ENCODE measurements at regions not wholly inside any gene's neighbourhood (a gene's known extent, or its start where the extent isn't known, plus 50 kb on each side); places are given as distances from the start of the nearest gene placed in this dataset.

- Histone ChIP-seq H4K20me1 (ENCODE audit: insufficient read depth, low read length) (no peaks in the 10 kb centered on the region), H3K9ac (ENCODE audit: low read length) (no peak overlapping the region), H2AFZ (ENCODE audit: low read depth, low read length) (no peak overlapping the region), H3K27me3 (ENCODE audit: insufficient read depth, low read length) (no peaks in the 10 kb centered on the region), H3K27ac (ENCODE audit: low read depth, low read length) (no peak overlapping the region), H3K4me2 (ENCODE audit: low read length) (no peak overlapping the region), H3K4me1 (ENCODE audit: insufficient read depth, low read length) (no peaks in the 10 kb centered on the region), H3K36me3 (ENCODE audit: insufficient read depth, low read length) (no peaks in the 10 kb centered on the region), H3K79me2 (ENCODE audit: insufficient read depth, low read length) (no peaks in the 10 kb centered on the region), H3K4me3 (ENCODE audit: insufficient read depth, low read depth, low read length) (no peak overlapping the region), H3K9me3 (ENCODE audit: insufficient read depth, low read depth, low read length) (no peaks in the 10 kb centered on the region)
- no peak for FAIRE-seq
- Mint-ChIP-seq H3K36me3 (ENCODE audit: low read depth, unreplicated experiment) (no peaks in the 10 kb centered on the region), H3K4me1 (ENCODE audit: low read depth, unreplicated experiment) (no peaks in the 10 kb centered on the region), H3K27ac (ENCODE audit: unreplicated experiment) (no peak overlapping the region), H3K9me3 (ENCODE audit: unreplicated experiment) (peaks cover 6% of the 10 kb centered on the region), H3K27me3 (ENCODE audit: low read depth, unreplicated experiment) (no peaks in the 10 kb centered on the region), H3K4me3 (ENCODE audit: unreplicated experiment) (no peak overlapping the region)
- no peak for DNase-seq (ENCODE audit: low read depth)
- no peak for TF ChIP-seq EZH2 (IDR thresholded peaks at IDR 0.05; ENCODE audit: insufficient read depth, low read length)
- no peak for TF ChIP-seq CTCF (IDR thresholded peaks at IDR 0.05; ENCODE audit: insufficient read depth, low read depth, low read length)
Observed at GRCh38 chr6:149203509-149203908, 114.0 kb upstream of the TAB2 start.

GRCh38 chr6:149208134-149208601, 109.3 kb upstream of the TAB2 start:
- Mint-ChIP-seq H3K4me3 (ENCODE audit: unreplicated experiment) (no peak overlapping the region), H3K27me3 (ENCODE audit: low read depth, unreplicated experiment) (no peaks in the 10 kb centered on the region), H3K4me1 (ENCODE audit: low read depth, unreplicated experiment) (peaks cover 25% of the 10 kb centered on the region), H3K9me3 (ENCODE audit: unreplicated experiment) (no peaks in the 10 kb centered on the region), H3K27ac (ENCODE audit: unreplicated experiment) (no peak overlapping the region), H3K36me3 (ENCODE audit: low read depth, unreplicated experiment) (no peaks in the 10 kb centered on the region)
- DNase-seq (ENCODE audit: low read depth) (no peak), FAIRE-seq (no peak)
- Histone ChIP-seq H3K9ac (ENCODE audit: low read length) (no peak overlapping the region), H3K4me2 (ENCODE audit: low read length) (no peak overlapping the region), H3K27ac (ENCODE audit: low read depth, low read length) (no peak overlapping the region), H3K79me2 (ENCODE audit: insufficient read depth, low read length) (no peaks in the 10 kb centered on the region), H4K20me1 (ENCODE audit: insufficient read depth, low read length) (no peaks in the 10 kb centered on the region), H3K4me3 (ENCODE audit: insufficient read depth, low read depth, low read length) (no peak overlapping the region), H3K9me3 (ENCODE audit: insufficient read depth, low read depth, low read length) (no peaks in the 10 kb centered on the region), H3K36me3 (ENCODE audit: insufficient read depth, low read length) (no peaks in the 10 kb centered on the region), H3K27me3 (ENCODE audit: insufficient read depth, low read length) (no peaks in the 10 kb centered on the region), H3K4me1 (ENCODE audit: insufficient read depth, low read length) (peaks cover 29% of the 10 kb centered on the region), H2AFZ (ENCODE audit: low read depth, low read length) (peak overlapping the region; percentile 42)
- no peak for TF ChIP-seq EZH2 (IDR thresholded peaks at IDR 0.05; ENCODE audit: insufficient read depth, low read length)
- no peak for TF ChIP-seq CTCF (IDR thresholded peaks at IDR 0.05; ENCODE audit: insufficient read depth, low read depth, low read length)

DNA sequence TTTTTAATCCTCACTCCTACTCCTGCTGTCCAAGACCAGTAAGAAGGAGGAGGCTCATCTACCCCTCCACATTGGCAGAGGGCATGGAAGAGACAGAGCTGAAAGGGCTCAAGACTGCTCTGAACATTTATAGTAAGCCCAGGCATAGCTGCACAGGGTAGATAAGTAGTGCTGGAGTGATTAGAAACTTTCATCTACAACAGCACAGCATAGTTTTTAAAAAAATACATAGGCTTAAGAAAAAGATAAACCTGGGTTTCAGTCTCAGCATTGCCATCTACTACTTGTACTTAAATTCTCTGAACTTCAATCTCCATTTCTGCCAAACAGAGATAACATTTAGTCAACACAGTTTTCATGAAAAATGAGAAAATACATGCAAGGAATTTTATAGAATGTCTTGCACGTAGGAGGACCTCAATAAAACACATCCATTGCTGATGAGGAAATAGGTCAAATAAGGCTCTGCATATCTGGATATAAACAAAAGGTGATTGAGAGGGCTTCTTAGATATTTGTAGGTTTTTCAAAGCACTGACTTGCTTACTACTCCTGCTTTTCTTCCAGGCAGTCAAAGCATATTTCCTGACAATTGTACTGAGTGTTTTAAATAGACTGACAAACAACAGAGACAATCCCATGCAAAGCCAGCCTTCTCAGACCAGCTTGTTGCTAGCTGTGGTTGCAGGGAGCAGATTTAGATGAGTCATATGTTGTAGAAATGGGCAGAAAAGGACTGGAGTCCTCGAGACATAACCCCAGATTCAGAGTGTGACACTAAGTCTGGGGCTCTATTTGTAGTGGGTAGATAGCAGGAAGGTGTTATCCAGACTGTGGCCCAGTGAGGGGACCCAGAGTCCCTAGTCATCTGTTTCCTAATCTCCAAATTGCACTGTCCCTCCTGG, 107.4 kb upstream of the TAB2 start:
- Histone ChIP-seq H3K27ac (ENCODE audit: low read depth, low read length) (no peak overlapping the region), H3K9me3 (ENCODE audit: insufficient read depth, low read depth, low read length) (no peaks in the 10 kb centered on the region), H3K4me1 (ENCODE audit: insufficient read depth, low read length) (peaks cover 33% of the 10 kb centered on the region), H3K36me3 (ENCODE audit: insufficient read depth, low read length) (no peaks in the 10 kb centered on the region), H4K20me1 (ENCODE audit: insufficient read depth, low read length) (no peaks in the 10 kb centered on the region), H3K79me2 (ENCODE audit: insufficient read depth, low read length) (no peaks in the 10 kb centered on the region), H3K4me2 (ENCODE audit: low read length) (peak overlapping the region; percentile 3), H3K4me3 (ENCODE audit: insufficient read depth, low read depth, low read length) (no peak overlapping the region), H3K9ac (ENCODE audit: low read length) (no peak overlapping the region), H3K27me3 (ENCODE audit: insufficient read depth, low read length) (no peaks in the 10 kb centered on the region), H2AFZ (ENCODE audit: low read depth, low read length) (peak overlapping the region; percentile 2)
- peaks cover 25% of the 10 kb centered on the region for H3K4me1 Mint-ChIP-seq (ENCODE audit: low read depth, unreplicated experiment)
- DNase-seq (ENCODE audit: low read depth) (peak; percentile 72), FAIRE-seq (peak; percentile 29)
- H3K27ac Mint-ChIP-seq (ENCODE audit: unreplicated experiment), result no peak overlapping the region
- no peaks in the 10 kb centered on the region for H3K9me3 Mint-ChIP-seq (ENCODE audit: unreplicated experiment)
- no peaks in the 10 kb centered on the region for H3K36me3 Mint-ChIP-seq (ENCODE audit: low read depth, unreplicated experiment)
- TF ChIP-seq EZH2 (IDR thresholded peaks at IDR 0.05; ENCODE audit: insufficient read depth, low read length) (no peak), CTCF (IDR thresholded peaks at IDR 0.05; ENCODE audit: insufficient read depth, low read depth, low read length) (no peak)
- H3K4me3 Mint-ChIP-seq (ENCODE audit: unreplicated experiment), result peak overlapping the region; percentile 4
- no peaks in the 10 kb centered on the region for H3K27me3 Mint-ChIP-seq (ENCODE audit: low read depth, unreplicated experiment)

All from astrocyte (in vitro differentiated cells and primary cell).